Activated T-helper 1 cell treated with anti-CD3 and anti-CD28 coated beads, Interleukin-2, amount 50 U/mL, for 16 hours (primary cell): ENCODE measurements at regions not wholly inside any gene's neighbourhood (a gene's known extent, or its start where the extent isn't known, plus 50 kb on each side); places are given as distances from the start of the nearest gene placed in this dataset.
"Not testable (repeated sequence)": the region's sequence is repeated elsewhere in the genome, so short reads cannot be mapped to it uniquely, and the experiment has no call there.

Experiments
- DNase-seq, 2 donors: peaks; one replicate each; pipeline ENCODE4 v3.0.0-alpha.2; 2020; ENCODE audit warnings: low read depth in 1 of 2, low spot score in 1 of 2

GRCh38 chr2:120647487-120647886 lies 88.2 kb upstream of the GLI2 start:
- no peak for DNase-seq

GRCh38 chr2:120649381-120649780 lies 86.3 kb upstream of the GLI2 start:
- DNase-seq = not testable (repeated sequence)

- DNase-seq = no peak
Measured at GRCh38 chr2:120650022-120650644, 85.5 kb upstream of the GLI2 start.

- no peak for DNase-seq
Measured at GRCh38 chr2:120651818-120652217, 83.8 kb upstream of the GLI2 start.

- no peak for DNase-seq
Measured at GRCh38 chr2:120653046-120653445, 82.6 kb upstream of the GLI2 start.

GRCh38 chr2:120653871-120654270 lies 81.8 kb upstream of the GLI2 start:
- no peak for DNase-seq

- DNase-seq = no peak
Measured at GRCh38 chr2:120654381-120655134, 81.1 kb upstream of the GLI2 start.

GRCh38 chr2:120656273-120656950 lies 79.3 kb upstream of the GLI2 start:
- DNase-seq = no peak

- DNase-seq = no peak
Measured at GRCh38 chr2:120658042-120658769, 77.5 kb upstream of the GLI2 start.

- DNase-seq = no peak
Measured at GRCh38 chr2:120658770-120659158, 76.9 kb upstream of the GLI2 start.

- DNase-seq = no peak
Measured at GRCh38 chr2:120659275-120659977, 76.2 kb upstream of the GLI2 start.

- DNase-seq = no peak
Measured at GRCh38 chr2:120660056-120660694, 75.5 kb upstream of the GLI2 start.

- no peak for DNase-seq
Measured at GRCh38 chr2:120660771-120661459, 74.8 kb upstream of the GLI2 start.

GRCh38 chr2:120661551-120661950 lies 74.1 kb upstream of the GLI2 start:
- DNase-seq = no peak

GRCh38 chr2:120662046-120662445 lies 73.6 kb upstream of the GLI2 start:
- no peak for DNase-seq

GRCh38 chr2:120662746-120663145 lies 72.9 kb upstream of the GLI2 start:
- no peak for DNase-seq

- DNase-seq = no peak
Measured at GRCh38 chr2:120666433-120666832, 69.2 kb upstream of the GLI2 start.

- no peak for DNase-seq
Measured at GRCh38 chr2:120667981-120668380, 67.7 kb upstream of the GLI2 start.

GRCh38 chr2:120669121-120669952 lies 66.3 kb upstream of the GLI2 start:
- no peak for DNase-seq
